Stimulated activated effector memory CD8-positive, alpha-beta T cell treated with anti-CD3 and anti-CD28 coated beads, Interleukin-12 subunit alpha, Interleukin-12 subunit beta, amount 100 ng/mL, for 72 hours (primary cell): ENCODE measurements at regions not wholly inside any gene's neighbourhood (a gene's known extent, or its start where the extent isn't known, plus 50 kb on each side); places are given as distances from the start of the nearest gene placed in this dataset.
"Not testable (repeated sequence)": the region's sequence is repeated elsewhere in the genome, so short reads cannot be mapped to it uniquely, and the experiment has no call there.

Experiments
- ATAC-seq: fragments of 150-1000 bp; cut with Tn5 transposase; 2 replicates; pipeline ENCODE4 v1.10.0; 2021
- DNase-seq, 2 donors: peaks; one replicate each; pipeline ENCODE4 v3.0.0; 2021 to 2022; ENCODE audit warnings: low spot score in 2 of 2
- H3K27ac Mint-ChIP-seq: one replicate; pipeline ENCODE4 v1.8.0; 2022; ENCODE audit warnings: mild to moderate bottlenecking, mixed read lengths
- H3K36me3 Mint-ChIP-seq: one replicate; pipeline ENCODE4 v1.8.0; 2022; ENCODE audit warnings: mild to moderate bottlenecking, mixed read lengths
- H3K4me1 Mint-ChIP-seq: one replicate; pipeline ENCODE4 v1.8.0; 2022; ENCODE audit warnings: mixed read lengths
- H3K4me3 Mint-ChIP-seq: one replicate; pipeline ENCODE4 v1.8.0; 2022; ENCODE audit warnings: mild to moderate bottlenecking, mixed read lengths
- H3K9me3 Mint-ChIP-seq: one replicate; pipeline ENCODE4 v1.8.0; 2022; ENCODE audit warnings: mixed read lengths

GRCh38 chr1:61028136-61028535 lies 54.2 kb upstream of the NFIA start:
- H3K27ac Mint-ChIP-seq, result no peak overlapping the region
- no peaks in the 10 kb centered on the region for H3K9me3 Mint-ChIP-seq
- DNase-seq, result no peak
- H3K4me1 Mint-ChIP-seq, result no peaks in the 10 kb centered on the region
- H3K4me3 Mint-ChIP-seq, result no peak overlapping the region
- no peaks in the 10 kb centered on the region for H3K36me3 Mint-ChIP-seq
- no peak for ATAC-seq

GRCh38 chr1:61018068-61018467 lies 64.3 kb upstream of the NFIA start:
- H3K27ac Mint-ChIP-seq, H3K36me3 Mint-ChIP-seq, H3K4me1 Mint-ChIP-seq, ATAC-seq, H3K4me3 Mint-ChIP-seq, H3K9me3 Mint-ChIP-seq: not testable (repeated sequence)
- DNase-seq, result peak in 1 of 2 donors; percentile 40

GRCh38 chr1:61017651-61018050 lies 64.7 kb upstream of the NFIA start:
- DNase-seq (no peak), ATAC-seq (no peak)
- Mint-ChIP-seq H3K4me1 (peaks cover 5% of the 10 kb centered on the region), H3K4me3 (no peak overlapping the region), H3K9me3 (no peaks in the 10 kb centered on the region), H3K36me3 (no peaks in the 10 kb centered on the region), H3K27ac (no peak overlapping the region)

- Mint-ChIP-seq H3K4me1 (peaks cover 5% of the 10 kb centered on the region), H3K36me3 (no peaks in the 10 kb centered on the region), H3K4me3 (no peak overlapping the region), H3K27ac (no peak overlapping the region), H3K9me3 (no peaks in the 10 kb centered on the region)
- ATAC-seq (no peak), DNase-seq (no peak)
Measured at GRCh38 chr1:61013946-61014667, 68.3 kb upstream of the NFIA start.

GRCh38 chr1:61013189-61013945 lies 69.0 kb upstream of the NFIA start:
- Mint-ChIP-seq H3K4me1 (peaks cover 5% of the 10 kb centered on the region), H3K27ac (no peak overlapping the region), H3K9me3 (no peaks in the 10 kb centered on the region), H3K36me3 (no peaks in the 10 kb centered on the region), H3K4me3 (no peak overlapping the region)
- ATAC-seq (no peak), DNase-seq (no peak)

DNA sequence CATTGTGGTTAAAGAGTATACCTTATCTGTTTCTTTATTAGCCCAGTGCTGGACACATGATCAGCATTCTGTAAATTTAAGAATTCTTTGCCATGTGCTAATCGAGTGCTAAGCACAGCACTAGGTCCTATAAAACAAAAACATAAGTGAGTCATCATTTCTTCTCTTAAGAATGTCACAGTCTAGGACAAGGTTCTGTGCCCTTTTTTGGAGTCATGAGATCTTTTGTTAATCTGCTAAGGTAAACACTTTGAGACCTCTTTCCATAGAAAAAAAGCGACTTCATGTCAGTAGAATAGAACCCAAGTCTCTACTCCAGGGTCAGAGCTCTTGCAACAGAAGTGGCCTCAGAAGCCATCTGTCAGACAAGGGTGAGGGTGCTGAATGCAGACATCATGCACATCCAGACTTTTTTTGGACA lies 70.0 kb upstream of the NFIA start:
- Mint-ChIP-seq H3K27ac (no peak overlapping the region), H3K36me3 (no peaks in the 10 kb centered on the region), H3K4me1 (peaks cover under 1% of the 10 kb centered on the region), H3K4me3 (no peak overlapping the region), H3K9me3 (no peaks in the 10 kb centered on the region)
- ATAC-seq (no peak), DNase-seq (no peak)

DNA sequence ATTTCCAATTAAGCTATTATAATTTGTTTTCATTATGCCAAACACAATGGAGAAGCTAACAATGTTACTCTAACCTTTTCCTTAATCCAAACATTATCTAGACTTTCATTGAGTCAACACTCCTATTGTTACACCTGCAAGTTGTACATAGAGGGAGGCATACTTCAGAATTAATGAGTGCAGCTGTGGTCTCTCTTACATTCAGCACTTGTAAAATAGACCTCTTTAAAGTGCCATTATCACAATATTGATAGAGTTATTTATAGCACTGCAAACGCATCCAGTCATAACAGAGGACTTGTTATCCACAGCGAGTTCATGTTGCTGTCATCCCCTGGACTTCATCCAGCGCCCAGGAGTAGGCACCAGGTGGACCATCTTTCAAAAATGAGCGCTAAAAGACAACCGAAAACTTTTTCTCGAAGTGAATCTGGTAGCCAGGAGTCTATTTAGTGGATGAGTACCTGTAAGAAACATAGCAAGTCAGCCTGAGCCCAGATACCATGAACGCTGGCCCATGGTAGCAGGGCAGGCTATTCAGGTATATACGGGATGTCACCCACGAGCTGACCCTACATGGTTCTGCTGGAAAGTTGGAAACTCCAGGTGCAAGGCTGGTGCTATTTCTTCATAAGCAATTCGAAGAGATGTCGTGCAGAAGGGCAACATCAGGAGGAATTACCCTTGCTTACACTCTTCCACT lies 70.6 kb upstream of the NFIA start:
- no peak for DNase-seq
- no peak for ATAC-seq
- no peak overlapping the region for H3K4me3 Mint-ChIP-seq
- H3K36me3 Mint-ChIP-seq, result no peaks in the 10 kb centered on the region
- H3K9me3 Mint-ChIP-seq, result no peaks in the 10 kb centered on the region
- no peaks in the 10 kb centered on the region for H3K4me1 Mint-ChIP-seq
- no peak overlapping the region for H3K27ac Mint-ChIP-seq

GRCh38 chr1:61007534-61008364 lies 74.6 kb upstream of the NFIA start:
- DNase-seq (no peak), ATAC-seq (no peak)
- Mint-ChIP-seq H3K4me3 (no peak overlapping the region), H3K27ac (no peak overlapping the region), H3K9me3 (no peaks in the 10 kb centered on the region), H3K4me1 (no peaks in the 10 kb centered on the region), H3K36me3 (no peaks in the 10 kb centered on the region)

DNA sequence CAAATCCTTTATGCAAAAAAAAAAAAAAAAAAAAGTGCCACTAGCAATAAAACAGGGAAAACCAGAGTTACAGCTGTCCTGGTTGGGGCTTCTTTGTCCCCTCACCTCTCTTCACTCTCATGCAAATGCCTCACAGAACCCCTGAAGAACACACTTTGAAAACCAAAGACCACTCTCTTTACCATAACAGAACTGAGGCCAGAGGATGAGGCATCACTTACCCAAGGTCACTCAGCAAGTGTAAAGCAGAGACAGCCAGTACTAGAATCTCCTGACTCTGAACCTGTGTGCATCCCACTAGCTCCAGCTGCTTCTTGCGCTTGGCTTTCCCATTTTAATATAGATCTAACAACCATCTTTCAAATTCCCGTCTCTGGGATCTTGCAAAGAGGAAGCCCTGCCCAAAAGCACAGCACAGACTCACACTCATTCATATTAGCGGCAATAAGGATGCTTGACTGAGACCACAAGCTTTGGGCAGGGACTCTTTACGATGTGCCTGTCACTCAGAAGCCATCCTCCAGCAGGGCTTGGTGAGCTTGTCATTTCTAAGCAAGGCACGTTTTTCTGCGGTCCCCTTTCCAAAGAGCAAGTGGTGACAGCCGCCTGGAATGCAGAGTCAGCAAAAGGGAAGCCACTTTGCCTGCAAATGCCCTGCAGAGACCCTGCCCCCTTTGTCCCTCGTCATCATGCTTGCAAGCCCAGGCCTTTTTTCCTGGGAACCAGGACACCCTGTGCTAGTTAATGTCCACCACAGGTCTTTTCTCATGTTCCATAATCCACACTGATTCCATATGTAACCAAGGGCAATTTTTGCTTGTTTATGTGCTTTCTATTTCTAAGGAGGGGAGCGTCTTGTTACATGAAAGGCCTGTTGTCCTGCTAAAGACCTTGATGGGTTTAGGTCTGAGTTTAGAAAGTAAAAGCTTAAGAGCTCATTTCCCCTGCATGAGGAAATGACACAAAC lies 76.5 kb upstream of the NFIA start:
- DNase-seq (no peak), ATAC-seq (no peak)
- H3K27ac Mint-ChIP-seq, result no peak overlapping the region
- H3K4me1 Mint-ChIP-seq, result no peaks in the 10 kb centered on the region
- H3K9me3 Mint-ChIP-seq, result no peaks in the 10 kb centered on the region
- no peaks in the 10 kb centered on the region for H3K36me3 Mint-ChIP-seq
- H3K4me3 Mint-ChIP-seq, result no peak overlapping the region

GRCh38 chr1:61004262-61005003 lies 77.9 kb upstream of the NFIA start:
- Mint-ChIP-seq H3K4me3 (no peak overlapping the region), H3K36me3 (no peaks in the 10 kb centered on the region), H3K27ac (no peak overlapping the region), H3K9me3 (no peaks in the 10 kb centered on the region), H3K4me1 (no peaks in the 10 kb centered on the region)
- ATAC-seq, result no peak
- DNase-seq, result no peak

DNA sequence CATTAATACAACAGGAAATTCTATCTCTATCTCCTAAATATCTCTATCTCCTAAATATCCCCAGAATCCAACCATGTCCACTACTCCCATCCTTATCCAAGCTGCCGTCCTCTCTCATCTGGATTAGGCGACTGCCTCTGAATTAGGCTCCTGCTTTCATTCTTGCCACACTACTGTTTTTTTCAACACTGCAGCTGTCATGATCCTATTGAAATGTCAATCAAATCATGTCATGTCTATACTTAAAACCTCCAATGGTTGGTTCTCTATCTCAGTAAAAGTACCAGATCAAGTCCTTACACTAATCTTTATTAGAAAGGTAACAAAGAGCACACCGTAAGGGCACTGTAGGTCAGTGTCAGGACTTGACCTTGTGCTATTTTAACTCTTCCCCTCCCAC lies 82.0 kb upstream of the NFIA start:
- Mint-ChIP-seq H3K27ac (no peak overlapping the region), H3K4me3 (no peak overlapping the region), H3K4me1 (no peaks in the 10 kb centered on the region), H3K9me3 (no peaks in the 10 kb centered on the region), H3K36me3 (no peaks in the 10 kb centered on the region)
- ATAC-seq (no peak), DNase-seq (no peak)

GRCh38 chr1:60998786-60999185 lies 83.6 kb upstream of the NFIA start:
- no peak overlapping the region for H3K27ac Mint-ChIP-seq
- H3K4me3 Mint-ChIP-seq, result no peak overlapping the region
- ATAC-seq (no peak), DNase-seq (no peak)
- H3K9me3 Mint-ChIP-seq, result no peaks in the 10 kb centered on the region
- H3K36me3 Mint-ChIP-seq, result no peaks in the 10 kb centered on the region
- H3K4me1 Mint-ChIP-seq, result no peaks in the 10 kb centered on the region

- H3K4me3 Mint-ChIP-seq, result no peak overlapping the region
- DNase-seq, result no peak
Measured at GRCh38 chr1:60994828-60995492, 87.4 kb upstream of the NFIA start.

More at GRCh38 chr1:60994828-60995492, 87.4 kb upstream of the NFIA start:
- no peaks in the 10 kb centered on the region for H3K36me3 Mint-ChIP-seq
- H3K27ac Mint-ChIP-seq, result no peak overlapping the region
- peaks cover 3% of the 10 kb centered on the region for H3K4me1 Mint-ChIP-seq
- H3K9me3 Mint-ChIP-seq, result no peaks in the 10 kb centered on the region
- no peak for ATAC-seq
